ENCODE measurements at regions not wholly inside any gene's neighbourhood (a gene's known extent, or its start where the extent isn't known, plus 50 kb on each side); places are given as distances from the start of the nearest gene placed in this dataset.

GRCh38 chr1:55500601-55501000 is 285.4 kb upstream of the USP24 start:
- ATAC-seq = no peak
- Mint-ChIP-seq H3K27ac (no peak overlapping the region), H3K4me3 (no peak overlapping the region), H3K27me3 (peaks cover 0 to 35% of the 10 kb centered on the region in 2 donors), H3K9me3 (no peaks in the 10 kb centered on the region), H3K4me1 (ENCODE audit: low read depth in 2 of 2) (no peaks in the 10 kb centered on the region), H3K36me3 (no peaks in the 10 kb centered on the region)
- no peak for DNase-seq (ENCODE audit: low spot score)

- DNase-seq (ENCODE audit: low spot score) = no peak
- peaks cover 4 to 16% of the 10 kb centered on the region in 2 donors for H3K27me3 Mint-ChIP-seq
- H3K36me3 Mint-ChIP-seq = no peaks in the 10 kb centered on the region
- H3K4me1 Mint-ChIP-seq (ENCODE audit: low read depth in 2 of 2) = no peaks in the 10 kb centered on the region
- H3K4me3 Mint-ChIP-seq = no peak overlapping the region
- no peak for ATAC-seq
- no peak overlapping the region for H3K27ac Mint-ChIP-seq
- H3K9me3 Mint-ChIP-seq = no peaks in the 10 kb centered on the region
These were observed 275.4 kb upstream of the USP24 start for GRCh38 chr1:55490547-55490946.

GRCh38 chr1:55484173-55484572 is 269.0 kb upstream of the USP24 start:
- H3K27me3 Mint-ChIP-seq = peaks cover 5 to 21% of the 10 kb centered on the region in 2 donors
- no peak for DNase-seq (ENCODE audit: low spot score)
- no peaks in the 10 kb centered on the region for H3K36me3 Mint-ChIP-seq
- H3K4me1 Mint-ChIP-seq (ENCODE audit: low read depth in 2 of 2) = no peaks in the 10 kb centered on the region
- H3K27ac Mint-ChIP-seq = no peak overlapping the region
- ATAC-seq = no peak
- H3K9me3 Mint-ChIP-seq = no peaks in the 10 kb centered on the region
- H3K4me3 Mint-ChIP-seq = no peak overlapping the region

GRCh38 chr1:55483523-55483922 is 268.4 kb upstream of the USP24 start:
- Mint-ChIP-seq H3K36me3 (no peaks in the 10 kb centered on the region), H3K27ac (no peak overlapping the region), H3K27me3 (peaks cover 5 to 21% of the 10 kb centered on the region in 2 donors), H3K9me3 (no peaks in the 10 kb centered on the region), H3K4me3 (no peak overlapping the region), H3K4me1 (ENCODE audit: low read depth in 2 of 2) (no peaks in the 10 kb centered on the region)
- no peak for ATAC-seq
- no peak for DNase-seq (ENCODE audit: low spot score)

- H3K4me1 Mint-ChIP-seq (ENCODE audit: low read depth in 2 of 2) = no peaks in the 10 kb centered on the region
- no peaks in the 10 kb centered on the region for H3K36me3 Mint-ChIP-seq
- ATAC-seq (no peak), DNase-seq (ENCODE audit: low spot score) (no peak)
- no peaks in the 10 kb centered on the region for H3K9me3 Mint-ChIP-seq
- no peak overlapping the region for H3K4me3 Mint-ChIP-seq
- H3K27ac Mint-ChIP-seq = no peak overlapping the region
- H3K27me3 Mint-ChIP-seq = peaks cover 8 to 33% of the 10 kb centered on the region in 2 donors
These were observed 266.5 kb upstream of the USP24 start for GRCh38 chr1:55481634-55482033.

- H3K36me3 Mint-ChIP-seq = no peaks in the 10 kb centered on the region
- no peak for ATAC-seq
These were observed 265.0 kb upstream of the USP24 start for GRCh38 chr1:55480029-55480795.

GRCh38 chr1:55478742-55479141 is 263.6 kb upstream of the USP24 start:
- H3K27me3 Mint-ChIP-seq = peaks cover 17 to 36% of the 10 kb centered on the region in 2 donors
- DNase-seq (ENCODE audit: low spot score) (no peak), ATAC-seq (no peak)
- no peaks in the 10 kb centered on the region for H3K36me3 Mint-ChIP-seq
- no peak overlapping the region for H3K4me3 Mint-ChIP-seq
- no peaks in the 10 kb centered on the region for H3K4me1 Mint-ChIP-seq (ENCODE audit: low read depth in 2 of 2)
- H3K27ac Mint-ChIP-seq = no peak overlapping the region
- H3K9me3 Mint-ChIP-seq = no peaks in the 10 kb centered on the region

More at GRCh38 chr1:55480029-55480795, 265.0 kb upstream of the USP24 start:
- no peaks in the 10 kb centered on the region for H3K4me1 Mint-ChIP-seq (ENCODE audit: low read depth in 2 of 2)
- DNase-seq (ENCODE audit: low spot score) = no peak
- H3K27ac Mint-ChIP-seq = peak overlapping the region in 1 of 2 donors; percentile 11
- no peak overlapping the region for H3K4me3 Mint-ChIP-seq
- H3K9me3 Mint-ChIP-seq = no peaks in the 10 kb centered on the region
- peaks cover 10 to 29% of the 10 kb centered on the region in 2 donors for H3K27me3 Mint-ChIP-seq

GRCh38 chr1:55477953-55478352 is 262.8 kb upstream of the USP24 start:
- H3K4me3 Mint-ChIP-seq = no peak overlapping the region
- H3K4me1 Mint-ChIP-seq (ENCODE audit: low read depth in 2 of 2) = no peaks in the 10 kb centered on the region
- DNase-seq (ENCODE audit: low spot score) = no peak
- H3K27me3 Mint-ChIP-seq = peaks cover 19 to 42% of the 10 kb centered on the region in 2 donors
- H3K36me3 Mint-ChIP-seq = no peaks in the 10 kb centered on the region
- no peak for ATAC-seq
- no peak overlapping the region for H3K27ac Mint-ChIP-seq
- no peaks in the 10 kb centered on the region for H3K9me3 Mint-ChIP-seq

GRCh38 chr1:55476445-55477015 is 261.4 kb upstream of the USP24 start:
- H3K9me3 Mint-ChIP-seq = no peaks in the 10 kb centered on the region
- DNase-seq (ENCODE audit: low spot score) = no peak
- peaks cover 19 to 48% of the 10 kb centered on the region in 2 donors for H3K27me3 Mint-ChIP-seq
- no peak overlapping the region for H3K27ac Mint-ChIP-seq
- H3K4me1 Mint-ChIP-seq (ENCODE audit: low read depth in 2 of 2) = no peaks in the 10 kb centered on the region
- H3K4me3 Mint-ChIP-seq = no peak overlapping the region
- no peaks in the 10 kb centered on the region for H3K36me3 Mint-ChIP-seq
- ATAC-seq = no peak

- H3K27me3 Mint-ChIP-seq = peaks cover 17 to 43% of the 10 kb centered on the region in 2 donors
- ATAC-seq = no peak
- H3K27ac Mint-ChIP-seq = no peak overlapping the region
- no peak for DNase-seq (ENCODE audit: low spot score)
- H3K4me1 Mint-ChIP-seq (ENCODE audit: low read depth in 2 of 2) = no peaks in the 10 kb centered on the region
- H3K36me3 Mint-ChIP-seq = no peaks in the 10 kb centered on the region
- H3K4me3 Mint-ChIP-seq = no peak overlapping the region
- no peaks in the 10 kb centered on the region for H3K9me3 Mint-ChIP-seq
These were observed 259.1 kb upstream of the USP24 start for GRCh38 chr1:55474168-55474786.

GRCh38 chr1:55473661-55474060 is 258.5 kb upstream of the USP24 start:
- ATAC-seq (no peak), DNase-seq (ENCODE audit: low spot score) (no peak)
- no peaks in the 10 kb centered on the region for H3K9me3 Mint-ChIP-seq
- H3K27ac Mint-ChIP-seq = no peak overlapping the region
- peaks cover 17 to 43% of the 10 kb centered on the region in 2 donors for H3K27me3 Mint-ChIP-seq
- no peaks in the 10 kb centered on the region for H3K4me1 Mint-ChIP-seq (ENCODE audit: low read depth in 2 of 2)
- H3K4me3 Mint-ChIP-seq = no peak overlapping the region
- no peaks in the 10 kb centered on the region for H3K36me3 Mint-ChIP-seq

GRCh38 chr1:55472784-55473183 is 257.6 kb upstream of the USP24 start:
- no peak overlapping the region for H3K27ac Mint-ChIP-seq
- H3K4me3 Mint-ChIP-seq = no peak overlapping the region
- DNase-seq (ENCODE audit: low spot score) (no peak), ATAC-seq (no peak)
- H3K27me3 Mint-ChIP-seq = peaks cover 17 to 40% of the 10 kb centered on the region in 2 donors
- H3K4me1 Mint-ChIP-seq (ENCODE audit: low read depth in 2 of 2) = no peaks in the 10 kb centered on the region
- no peaks in the 10 kb centered on the region for H3K9me3 Mint-ChIP-seq
- no peaks in the 10 kb centered on the region for H3K36me3 Mint-ChIP-seq

GRCh38 chr1:55472115-55472514 is 257.0 kb upstream of the USP24 start:
- H3K4me1 Mint-ChIP-seq (ENCODE audit: low read depth in 2 of 2) = no peaks in the 10 kb centered on the region
- peaks cover 14 to 33% of the 10 kb centered on the region in 2 donors for H3K27me3 Mint-ChIP-seq
- H3K36me3 Mint-ChIP-seq = no peaks in the 10 kb centered on the region
- H3K9me3 Mint-ChIP-seq = no peaks in the 10 kb centered on the region
- H3K4me3 Mint-ChIP-seq = no peak overlapping the region
- no peak for ATAC-seq
- no peak for DNase-seq (ENCODE audit: low spot score)
- no peak overlapping the region for H3K27ac Mint-ChIP-seq

GRCh38 chr1:55468142-55468795 is 253.1 kb upstream of the USP24 start:
- Mint-ChIP-seq H3K4me1 (ENCODE audit: low read depth in 2 of 2) (no peaks in the 10 kb centered on the region), H3K36me3 (no peaks in the 10 kb centered on the region)

More at GRCh38 chr1:55468142-55468795, 253.1 kb upstream of the USP24 start:
- Mint-ChIP-seq H3K27me3 (peaks cover 5 to 14% of the 10 kb centered on the region in 2 donors), H3K4me3 (no peak overlapping the region), H3K27ac (no peak overlapping the region), H3K9me3 (no peaks in the 10 kb centered on the region)
- ATAC-seq (peak in 1 of 2 donors; percentile 50), DNase-seq (ENCODE audit: low spot score) (no peak)
